Left forelimb (tissue), 1 donor: ENCODE measurements at regions not wholly inside any gene's neighbourhood (a gene's known extent, or its start where the extent isn't known, plus 50 kb on each side); places are given as distances from the start of the nearest gene placed in this dataset.

ENCODE experiments used
- DNase-seq: peaks from one replicate; pipeline ENCODE4 v3.0.0-alpha.2; 2018; ENCODE audit warnings: low spot score

DNA sequence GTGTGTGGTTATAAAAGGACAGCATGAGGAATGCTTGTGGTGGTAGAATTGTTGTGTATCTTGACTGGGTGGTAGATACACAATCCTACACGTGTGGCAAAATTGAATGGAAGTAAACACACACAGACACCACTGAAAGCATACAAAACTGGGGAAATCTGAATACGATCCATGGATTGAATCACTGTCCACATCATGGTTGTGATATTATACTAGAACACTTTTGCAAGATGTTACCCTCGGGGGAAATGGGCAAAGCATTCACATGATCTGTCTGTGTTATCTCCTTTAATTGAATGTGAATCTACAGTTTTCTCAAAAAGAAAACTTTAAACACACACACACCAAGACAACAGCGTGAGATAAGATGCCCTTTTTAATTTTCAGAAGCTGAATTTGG is 165.2 kb upstream of the CELF2 start:
- no peak for DNase-seq

DNA sequence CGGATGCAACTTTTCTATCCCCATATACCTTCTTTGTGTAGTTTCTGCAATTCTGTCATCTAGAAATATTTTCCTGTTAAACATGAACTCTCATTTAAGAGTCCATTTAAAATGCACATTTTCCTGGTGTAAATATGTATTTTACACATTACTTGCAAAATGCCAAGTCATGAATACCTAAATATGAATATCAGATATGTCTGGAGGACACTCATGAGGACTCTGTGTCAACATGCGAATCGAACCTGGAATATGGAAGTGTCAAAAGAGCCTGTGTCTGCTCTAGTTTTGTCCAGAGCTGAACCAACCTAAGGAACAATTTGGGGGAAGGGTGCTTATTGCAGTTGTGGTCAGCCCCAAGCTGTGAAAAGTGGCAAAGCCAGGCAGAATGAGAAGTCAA is 163.7 kb upstream of the CELF2 start:
- DNase-seq = no peak

- no peak for DNase-seq
These were observed 162.9 kb upstream of the CELF2 start for GRCh38 chr10:10854725-10855124.

DNA sequence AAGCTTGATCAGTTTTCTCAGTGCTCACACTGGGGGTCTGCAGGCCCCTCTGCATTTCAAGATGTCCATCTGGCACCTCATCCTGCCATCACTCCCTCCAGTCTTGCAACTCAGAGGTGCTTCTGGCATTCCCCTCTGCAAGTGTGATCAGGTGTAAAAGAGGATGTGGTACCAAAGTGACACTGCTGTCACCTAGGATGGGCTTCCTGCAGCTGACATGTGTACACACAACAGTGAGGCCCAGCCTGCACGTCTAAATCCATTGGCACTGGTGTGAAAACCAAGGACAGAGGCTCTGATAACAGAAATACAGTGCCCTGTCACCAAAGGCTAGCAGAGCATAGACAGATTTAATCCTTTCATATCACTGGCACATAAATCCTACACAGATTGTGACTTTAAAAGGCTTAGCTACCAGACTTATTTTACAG is 162.5 kb upstream of the CELF2 start:
- DNase-seq = no peak

DNA sequence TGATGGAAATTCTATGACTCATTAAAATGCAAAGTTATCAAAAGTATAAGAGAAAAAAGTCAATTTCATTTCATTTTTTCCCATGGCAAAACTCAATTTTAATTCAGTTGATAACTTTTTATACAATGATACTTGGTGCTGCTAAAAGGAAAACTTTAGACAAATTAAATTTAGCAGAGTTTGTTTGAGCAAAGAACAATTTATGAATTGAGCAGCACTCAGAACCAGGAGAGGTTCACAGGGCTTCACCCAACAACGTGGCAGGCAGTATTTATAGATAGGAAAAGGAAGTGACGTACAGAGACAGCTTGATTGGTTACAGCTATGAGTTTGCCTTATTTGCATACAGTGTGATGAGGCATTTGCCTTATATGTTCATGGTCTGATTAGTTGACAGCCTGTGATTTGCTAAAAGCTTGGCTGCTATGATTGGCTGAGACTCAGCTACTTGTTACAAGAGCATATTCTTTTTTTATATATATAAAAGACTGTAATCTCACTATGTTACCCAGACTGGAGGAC is 157.2 kb upstream of the CELF2 start:
- DNase-seq = no peak

DNA sequence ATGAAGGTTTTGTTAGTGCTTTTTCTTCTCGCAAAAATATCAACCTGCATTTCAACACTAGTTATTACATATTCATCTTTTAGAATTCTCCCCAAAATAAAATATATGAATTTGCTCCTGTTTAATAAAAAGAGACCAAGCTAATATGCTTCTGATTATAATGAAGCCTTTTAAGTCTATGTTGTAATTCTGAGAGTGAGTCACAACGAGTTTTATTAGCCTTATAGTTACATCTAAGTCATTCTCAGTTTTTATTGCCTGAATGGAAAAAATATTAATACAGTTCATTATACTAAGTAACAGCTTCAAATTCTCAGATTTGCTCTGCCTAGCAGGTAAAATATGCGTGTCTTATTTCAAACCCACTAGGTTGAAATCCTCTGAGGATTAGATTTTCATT is 152.4 kb upstream of the CELF2 start:
- no peak for DNase-seq

DNA sequence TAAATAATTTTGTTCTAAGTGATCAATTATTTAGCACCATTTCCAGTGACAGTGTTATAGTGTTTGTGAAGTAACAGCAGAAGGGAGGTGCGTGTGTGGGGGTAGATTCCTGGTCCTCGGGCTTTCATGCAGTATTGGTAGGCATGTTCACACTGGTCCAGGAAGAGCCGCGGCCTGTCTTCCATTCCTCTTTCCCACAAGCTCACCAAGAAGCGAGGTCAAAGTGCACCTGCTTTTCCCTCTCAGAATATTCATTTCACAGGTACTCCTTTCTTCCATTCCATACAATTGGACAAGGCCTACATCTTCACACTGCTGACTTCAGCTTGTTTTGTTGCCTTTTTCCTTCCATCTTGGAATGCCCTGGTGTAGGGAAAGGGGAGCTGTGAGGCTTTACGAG is 151.8 kb upstream of the CELF2 start:
- no peak for DNase-seq

GRCh38 chr10:10869592-10869991 is 148.1 kb upstream of the CELF2 start:
- no peak for DNase-seq

GRCh38 chr10:10870523-10871241 is 147.0 kb upstream of the CELF2 start:
- DNase-seq = no peak

- no peak for DNase-seq
These were observed 146.3 kb upstream of the CELF2 start for GRCh38 chr10:10871352-10871751.

GRCh38 chr10:10872035-10872673 is 145.5 kb upstream of the CELF2 start:
- DNase-seq = no peak

GRCh38 chr10:10872764-10873163 is 144.9 kb upstream of the CELF2 start:
- no peak for DNase-seq

DNA sequence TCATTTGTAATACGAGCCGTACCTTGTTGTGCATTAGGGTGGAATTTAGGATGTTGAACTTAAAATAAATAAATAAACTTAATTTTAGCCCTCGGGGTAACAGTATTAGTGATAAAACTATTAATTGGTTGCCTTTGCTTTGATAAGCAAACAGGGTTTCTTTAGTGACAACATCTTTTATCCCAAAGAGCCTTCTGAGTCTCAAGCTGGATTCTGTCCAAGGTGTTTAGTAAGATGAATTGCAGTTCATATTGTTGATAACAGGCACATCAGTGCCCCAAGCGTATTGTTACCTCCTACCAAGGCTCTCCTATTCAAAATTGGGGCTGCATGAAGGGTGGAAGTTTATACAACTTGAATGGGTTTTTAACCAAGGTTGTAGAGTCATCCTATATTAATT is 144.4 kb upstream of the CELF2 start:
- no peak for DNase-seq

DNA sequence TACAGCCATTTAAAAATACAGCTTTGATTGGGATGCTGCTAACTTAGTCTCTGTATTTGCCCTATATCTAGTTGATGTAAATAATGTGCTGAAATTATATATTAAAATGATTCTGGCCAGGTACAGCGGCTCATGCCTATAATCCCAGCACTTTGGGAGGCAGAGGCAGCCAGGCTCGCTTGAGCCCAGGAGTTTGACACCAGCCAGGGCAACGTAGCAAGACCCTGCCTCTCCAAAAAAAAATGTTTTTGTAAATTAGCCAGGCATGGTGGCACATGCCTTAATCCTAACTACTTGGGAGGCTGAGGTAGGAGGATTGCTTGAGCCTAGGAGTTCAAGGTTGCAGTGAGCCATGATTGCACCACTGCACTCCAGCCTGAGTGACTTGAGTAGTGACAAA is 143.8 kb upstream of the CELF2 start:
- no peak for DNase-seq

- no peak for DNase-seq
These were observed 138.7 kb upstream of the CELF2 start for GRCh38 chr10:10878963-10879362.

GRCh38 chr10:10881117-10881813 is 136.4 kb upstream of the CELF2 start:
- no peak for DNase-seq

- no peak for DNase-seq
These were observed 133.9 kb upstream of the CELF2 start for GRCh38 chr10:10883737-10884136.

DNA sequence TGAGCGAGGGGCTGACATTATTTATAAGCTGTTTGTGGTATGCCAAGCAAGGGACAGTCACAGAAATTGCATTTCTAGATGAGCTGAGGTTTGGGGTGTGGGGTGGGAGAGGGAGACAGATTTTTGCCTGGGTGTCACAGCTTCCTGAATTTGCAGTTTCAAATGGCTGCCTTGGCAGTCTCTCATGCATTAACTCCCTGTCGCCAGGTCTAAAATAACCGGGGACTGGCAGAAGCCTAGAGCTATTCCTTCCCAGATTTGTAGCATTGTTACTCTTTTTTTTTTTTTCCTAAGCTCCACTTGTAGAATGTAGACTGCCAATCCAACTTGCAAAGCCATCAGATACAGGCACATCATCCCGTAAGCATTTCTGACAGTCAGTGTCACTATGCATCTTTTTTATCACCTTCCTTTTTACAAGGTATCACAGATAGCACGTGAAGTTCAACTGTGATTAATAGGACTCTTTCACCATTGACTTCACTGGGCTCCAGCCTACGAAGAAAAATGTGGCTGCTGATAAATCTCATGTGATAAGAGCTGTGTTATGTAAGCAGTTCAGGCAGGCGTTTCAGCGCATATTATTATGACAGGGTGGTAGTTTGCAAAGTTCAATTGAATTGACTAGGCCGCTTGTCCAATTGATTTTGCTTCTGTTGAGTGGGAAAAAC is 130.7 kb upstream of the CELF2 start:
- DNase-seq = no peak

GRCh38 chr10:10891124-10892082 is 126.3 kb upstream of the CELF2 start:
- DNase-seq = no peak

GRCh38 chr10:10892290-10892875 is 125.3 kb upstream of the CELF2 start:
- no peak for DNase-seq

DNA sequence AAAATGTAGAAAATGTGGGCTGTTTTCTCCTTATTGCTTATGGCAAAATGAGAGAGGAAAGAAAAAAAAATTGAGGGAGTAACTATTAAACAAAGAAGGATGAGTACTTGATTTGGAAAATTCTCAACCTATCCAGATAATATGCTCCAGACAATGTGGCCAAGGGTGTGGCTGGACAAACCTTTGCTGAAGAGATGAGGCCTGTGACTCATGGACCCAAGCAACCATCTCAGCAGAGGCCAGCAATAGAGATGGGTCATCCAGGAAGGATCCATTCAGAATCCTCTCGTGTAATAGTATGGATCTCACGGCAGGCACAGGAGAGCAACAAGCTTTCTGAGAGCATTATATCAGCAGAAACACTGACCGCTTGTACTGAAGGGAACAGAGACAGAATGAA is 120.3 kb upstream of the CELF2 start:
- DNase-seq = no peak
